Endometrium (tissue), 2 donors: ENCODE measurements at regions not wholly inside any gene's neighbourhood (a gene's known extent, or its start where the extent isn't known, plus 50 kb on each side); places are given as distances from the start of the nearest gene placed in this dataset.
A peak's percentile ranks its signal among the peaks of the same experiment; 100 is the strongest.
"Not testable (repeated sequence)": the region's sequence is repeated elsewhere in the genome, so short reads cannot be mapped to it uniquely, and the experiment has no call there.

Experiments
- FAIRE-seq: peaks from 2 replicates; lab custom pipeline; 2012; peaks lifted over from hg19 to GRCh38; lab: Jason Lieb, UNC
- donor health status: control.
- donor health status: control.

DNA sequence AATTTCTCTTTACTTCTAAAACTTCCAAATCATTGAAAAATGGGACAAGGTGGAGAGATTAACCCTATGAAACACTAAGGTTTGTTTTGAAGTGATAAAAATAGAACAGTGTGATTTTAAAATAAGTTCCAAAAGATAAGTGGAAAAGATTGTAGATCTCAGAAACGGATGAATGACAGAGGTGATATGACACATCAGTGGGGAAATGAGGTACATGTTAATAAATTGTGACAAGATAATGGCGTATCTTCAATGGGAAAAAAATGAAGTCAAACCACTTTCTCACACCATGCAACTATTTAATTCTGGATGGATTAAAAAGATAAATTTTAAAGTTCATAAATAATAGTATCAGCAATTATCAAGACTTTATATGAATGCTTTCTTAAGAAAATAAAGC, 159.7 kb upstream of the VWC2 start:
- no peak for FAIRE-seq

DNA sequence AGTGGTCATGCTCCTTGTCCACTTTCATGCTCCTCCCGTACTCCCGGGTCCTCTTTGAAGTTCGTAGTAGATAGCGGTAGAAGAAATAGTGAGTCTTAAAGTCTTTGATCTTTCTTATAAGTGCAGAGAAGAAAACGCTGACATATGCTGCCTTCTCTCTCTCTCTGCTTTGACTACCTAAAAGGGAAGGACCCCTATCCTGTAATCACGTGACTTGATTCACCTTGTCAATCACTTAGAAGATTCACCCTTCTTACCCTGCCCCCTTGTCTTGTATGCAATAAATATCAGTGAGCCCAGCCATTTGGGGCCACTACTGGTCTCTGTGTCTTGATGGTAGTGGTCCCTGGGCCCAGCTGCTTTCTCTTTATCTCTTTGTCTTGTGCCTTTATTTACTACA, 158.5 kb upstream of the VWC2 start:
- not testable (repeated sequence) for FAIRE-seq

DNA sequence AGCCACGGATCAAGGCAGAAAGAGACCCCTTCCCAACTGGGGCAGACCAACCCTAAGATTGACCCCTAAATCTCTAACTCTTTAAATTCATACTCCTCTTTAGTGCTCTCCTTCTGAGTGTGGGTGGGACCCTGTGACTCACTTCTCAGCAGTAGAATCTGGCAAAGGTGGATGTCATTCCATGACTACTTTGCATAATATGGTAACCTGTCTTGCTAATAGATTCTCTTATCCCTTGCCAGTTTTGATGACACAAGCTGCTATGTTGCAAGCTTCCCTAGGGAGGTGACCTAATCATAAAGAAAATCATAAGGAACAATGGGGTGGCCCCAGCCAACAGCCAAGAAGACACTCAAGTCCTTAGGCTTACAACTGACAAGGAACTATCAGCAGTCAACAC, 155.4 kb upstream of the VWC2 start:
- no peak for FAIRE-seq

DNA sequence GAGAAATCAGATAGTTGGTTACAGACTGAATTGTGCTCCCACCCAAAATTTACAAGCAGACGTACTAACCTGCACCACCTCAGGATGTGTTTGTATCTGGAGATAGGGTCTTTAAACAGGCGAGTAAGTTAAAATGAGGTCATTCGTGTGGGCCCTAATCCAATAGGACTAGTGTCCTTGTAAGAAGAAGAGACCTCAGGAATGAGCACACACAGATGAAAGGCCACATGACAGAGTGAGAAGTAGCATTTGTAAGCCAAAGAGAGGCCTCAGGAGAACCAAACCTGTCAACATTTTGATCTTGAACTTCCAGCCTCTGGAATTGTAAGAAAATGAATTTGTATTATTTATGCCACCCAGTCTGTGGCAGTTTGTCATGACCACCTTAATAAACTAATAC, 149.5 kb upstream of the VWC2 start:
- no peak for FAIRE-seq

DNA sequence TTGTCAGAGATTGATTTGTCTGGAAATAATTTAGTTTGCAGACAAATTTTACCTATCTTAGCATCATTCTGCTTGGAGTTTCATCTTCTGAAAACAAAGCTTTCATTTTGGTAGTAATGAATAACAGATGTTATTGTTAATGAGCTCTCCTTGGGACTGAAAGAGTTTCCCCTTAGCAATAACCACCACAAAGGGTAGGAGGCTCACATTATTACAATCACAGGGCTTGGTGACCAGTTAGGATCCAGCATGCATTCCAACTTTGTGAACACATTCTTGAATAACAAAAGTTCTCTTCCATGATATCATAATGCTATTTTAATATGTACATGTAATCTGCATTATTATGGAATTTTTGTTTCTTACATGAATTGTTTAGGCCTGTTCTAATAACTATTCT, 148.8 kb upstream of the VWC2 start:
- FAIRE-seq: peak; percentile 99

DNA sequence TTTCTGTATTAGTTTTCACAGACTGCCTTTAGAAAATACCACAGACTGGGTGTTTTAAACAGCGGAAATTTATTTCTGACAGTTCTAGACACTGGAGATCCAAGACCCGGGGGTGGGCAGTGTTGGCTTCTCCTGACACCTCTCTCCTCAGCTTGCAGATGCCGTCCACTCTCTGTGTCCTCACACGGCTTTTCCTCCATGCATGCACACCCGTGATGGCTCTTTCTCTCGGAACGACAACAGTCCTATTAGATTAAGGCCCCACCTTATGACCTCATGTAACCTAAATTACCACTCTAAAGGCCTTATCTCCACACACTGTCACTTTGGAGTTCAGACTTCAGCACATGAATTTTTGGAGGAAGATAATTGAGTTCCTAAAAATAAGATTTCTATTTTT, 142.9 kb upstream of the VWC2 start:
- FAIRE-seq: no peak

DNA sequence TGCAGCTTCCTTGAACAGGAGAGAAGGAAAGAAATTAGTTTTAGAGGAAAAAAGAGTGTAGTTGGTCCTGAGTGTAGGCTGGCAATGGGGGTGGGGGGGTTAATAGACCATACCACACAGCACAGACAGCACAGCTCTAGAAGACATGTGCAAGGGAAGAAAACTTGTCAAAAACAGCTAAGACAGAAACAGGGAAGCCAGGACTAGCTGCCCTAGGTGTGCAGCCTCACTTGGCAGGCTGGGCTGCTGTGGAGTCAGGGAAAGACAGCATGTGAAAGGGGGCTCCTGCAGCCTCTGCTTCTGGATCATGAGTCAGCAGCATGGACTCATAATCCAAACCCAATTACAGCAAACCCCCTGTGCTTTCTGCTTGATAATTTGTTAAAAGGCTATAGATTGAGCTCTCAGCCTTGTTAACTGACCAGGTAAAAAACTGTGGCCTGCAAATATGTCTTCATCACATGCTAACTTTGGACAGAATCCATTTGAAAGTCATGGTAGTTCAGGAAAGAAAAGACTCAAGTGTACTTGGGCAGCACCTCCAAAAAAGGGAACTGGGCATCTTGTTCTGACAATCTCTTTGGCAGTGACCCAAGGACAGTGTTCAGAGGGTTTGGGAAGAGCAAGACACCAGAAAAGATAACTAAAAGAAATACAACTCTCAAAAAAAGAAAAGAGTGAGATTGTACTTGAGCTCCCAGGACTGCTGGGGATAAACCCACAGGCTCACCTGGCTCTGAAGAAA, 142.2 kb upstream of the VWC2 start:
- no peak for FAIRE-seq

DNA sequence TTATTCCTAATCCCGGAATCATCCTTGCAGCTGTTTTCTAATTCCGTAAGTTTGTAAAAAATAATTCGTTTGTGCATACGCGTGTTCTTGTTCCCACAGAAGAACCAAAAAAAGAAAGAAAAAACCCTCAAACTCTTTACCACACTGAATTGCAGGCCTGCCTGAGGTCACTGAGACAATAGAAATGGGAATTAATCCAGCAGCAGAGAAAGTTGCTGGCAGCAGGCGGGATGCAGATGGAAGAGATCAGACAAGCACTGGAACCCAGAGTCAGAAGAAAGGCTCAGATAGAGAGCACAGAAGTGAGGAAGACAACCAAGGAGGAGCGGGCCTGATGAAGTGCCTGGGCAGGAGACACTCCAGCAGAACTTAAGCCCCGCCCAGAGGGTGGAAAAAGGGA, 141.5 kb upstream of the VWC2 start:
- FAIRE-seq: no peak

DNA sequence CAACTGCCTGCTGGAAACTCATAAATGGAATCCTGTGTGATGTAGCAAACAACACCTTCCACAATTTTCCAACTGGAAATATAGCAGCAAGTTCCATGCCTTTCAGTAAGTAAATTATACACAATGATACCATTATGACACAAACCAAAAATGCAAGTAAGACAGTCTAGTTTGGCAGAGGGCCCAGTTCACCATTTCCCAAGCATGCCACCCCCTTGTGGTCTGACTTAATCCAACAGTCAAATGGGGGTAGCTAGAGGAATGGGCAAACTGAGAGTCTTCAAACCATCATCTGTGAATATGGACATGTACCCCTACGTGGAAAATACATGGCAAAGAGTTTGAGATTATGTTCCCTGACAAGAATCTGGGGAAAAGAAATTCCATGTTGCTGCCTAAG, 137.6 kb upstream of the VWC2 start:
- FAIRE-seq: no peak

DNA sequence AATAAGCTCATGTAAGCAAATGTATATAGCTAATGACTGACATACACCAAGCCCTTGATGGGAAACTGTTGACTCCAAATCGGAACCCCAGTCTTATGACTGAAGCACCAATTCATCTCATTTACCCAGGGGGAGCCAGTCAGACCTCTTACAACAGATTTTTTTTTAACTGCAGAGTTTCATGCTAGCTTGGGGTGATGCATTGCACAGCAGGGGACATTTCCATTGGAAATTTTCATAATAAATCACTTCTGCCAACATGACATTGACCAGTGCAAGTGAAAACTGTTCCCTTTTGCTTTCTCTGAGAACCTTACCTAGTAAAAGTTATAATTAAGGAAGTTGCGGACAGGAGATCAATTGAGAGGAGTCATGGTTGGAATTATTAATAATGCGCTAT, 137.0 kb upstream of the VWC2 start:
- no peak for FAIRE-seq

DNA sequence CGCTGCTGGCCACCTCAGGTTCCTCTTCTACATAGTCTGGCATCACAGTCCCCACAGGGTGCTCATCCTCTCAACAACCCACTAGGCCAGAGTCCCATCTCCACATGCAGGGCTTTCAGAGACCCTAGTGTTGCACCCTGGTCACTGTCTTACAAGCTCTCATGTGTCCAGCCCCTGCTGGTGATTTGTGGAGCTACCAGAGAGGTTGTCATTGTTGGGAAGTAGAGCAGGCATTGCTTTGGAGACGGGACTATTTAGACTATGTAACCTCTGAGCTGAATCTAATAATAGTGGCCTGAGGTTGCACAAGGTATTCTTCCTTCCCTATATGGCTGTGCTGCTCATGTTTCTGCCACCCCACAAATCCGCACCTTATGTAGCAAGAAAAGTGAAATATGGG, 135.3 kb upstream of the VWC2 start:
- no peak for FAIRE-seq

DNA sequence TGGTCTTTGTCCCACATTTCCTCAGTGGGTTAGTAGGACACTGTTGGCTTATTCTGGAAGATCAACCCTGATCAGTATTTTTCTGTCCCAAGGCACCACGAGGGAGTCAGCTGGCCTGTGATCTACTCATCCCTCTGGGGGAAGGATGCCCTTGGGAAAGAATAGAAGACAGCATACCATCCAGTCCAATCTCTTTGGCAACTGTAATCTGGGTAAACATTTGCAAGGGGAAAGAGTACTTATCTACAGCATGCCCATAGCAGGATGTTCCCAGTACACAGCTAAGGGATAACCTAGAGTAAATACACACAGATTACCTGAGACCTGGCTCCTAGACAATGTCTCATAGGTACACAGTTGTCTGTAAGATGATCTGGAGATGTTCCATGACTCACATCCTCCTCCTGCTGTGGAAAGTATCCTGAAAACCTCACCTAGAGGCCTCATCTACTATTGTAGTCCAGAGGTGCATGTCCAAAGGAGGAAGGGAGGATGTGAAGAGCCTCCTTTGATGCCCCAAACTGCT, 134.3 kb upstream of the VWC2 start:
- no peak for FAIRE-seq

DNA sequence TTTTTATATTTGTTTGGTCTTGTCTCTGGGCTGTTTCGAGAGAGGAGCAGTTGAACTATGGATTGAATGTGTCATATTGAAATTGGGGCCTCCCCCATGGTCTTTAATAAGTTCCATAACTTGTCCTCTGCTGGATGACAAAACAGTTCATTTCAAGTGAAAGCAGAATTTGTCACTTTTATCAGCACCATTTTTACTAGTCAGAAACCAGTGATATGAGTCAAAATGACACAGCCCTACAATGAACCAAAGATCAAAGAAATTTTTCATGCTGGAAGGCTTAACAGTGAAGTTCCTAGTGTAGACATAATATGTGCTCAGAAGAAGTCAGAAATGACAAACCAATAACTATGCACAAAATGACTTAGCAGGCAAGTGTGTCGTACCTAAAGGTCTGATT, 133.6 kb upstream of the VWC2 start:
- no peak for FAIRE-seq

DNA sequence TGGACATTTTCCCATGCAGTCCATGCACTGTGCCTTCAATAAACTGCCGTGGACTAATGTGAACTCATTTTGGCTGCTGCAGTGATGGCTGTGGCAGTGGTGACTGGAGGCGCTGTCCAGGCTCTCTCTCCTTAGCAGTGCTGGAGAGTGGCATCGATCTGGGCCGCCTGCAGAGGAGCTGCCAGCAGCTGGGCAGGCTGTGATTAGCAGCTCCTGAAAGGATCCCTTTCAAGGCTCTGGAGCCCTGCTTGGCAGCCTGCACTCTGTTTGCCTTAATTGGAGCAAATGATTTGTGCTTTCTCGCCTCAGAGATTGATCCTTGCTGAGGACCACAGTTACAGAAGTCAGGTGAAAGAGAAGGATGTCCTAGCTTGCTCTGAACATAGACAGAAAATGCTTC, 130.1 kb upstream of the VWC2 start:
- no peak for FAIRE-seq

DNA sequence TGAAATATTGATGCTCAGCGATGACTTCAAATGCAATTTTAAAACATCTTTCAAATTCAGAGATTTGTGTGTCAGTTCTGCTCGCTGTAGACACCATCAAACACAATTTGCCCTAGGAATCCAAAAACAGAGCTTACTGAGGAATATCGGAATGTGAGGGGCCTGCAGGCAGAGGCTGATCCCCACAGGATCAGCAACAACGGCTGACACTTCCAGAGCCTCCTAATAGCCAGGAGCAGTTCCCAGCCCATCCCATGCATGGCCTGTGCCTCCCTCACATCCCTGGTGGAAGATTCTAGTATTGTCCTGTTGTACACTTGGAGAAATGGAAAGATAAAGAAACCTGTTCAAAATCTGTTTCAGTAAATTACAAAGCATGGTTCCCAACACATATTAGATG, 129.7 kb upstream of the VWC2 start:
- FAIRE-seq: no peak

DNA sequence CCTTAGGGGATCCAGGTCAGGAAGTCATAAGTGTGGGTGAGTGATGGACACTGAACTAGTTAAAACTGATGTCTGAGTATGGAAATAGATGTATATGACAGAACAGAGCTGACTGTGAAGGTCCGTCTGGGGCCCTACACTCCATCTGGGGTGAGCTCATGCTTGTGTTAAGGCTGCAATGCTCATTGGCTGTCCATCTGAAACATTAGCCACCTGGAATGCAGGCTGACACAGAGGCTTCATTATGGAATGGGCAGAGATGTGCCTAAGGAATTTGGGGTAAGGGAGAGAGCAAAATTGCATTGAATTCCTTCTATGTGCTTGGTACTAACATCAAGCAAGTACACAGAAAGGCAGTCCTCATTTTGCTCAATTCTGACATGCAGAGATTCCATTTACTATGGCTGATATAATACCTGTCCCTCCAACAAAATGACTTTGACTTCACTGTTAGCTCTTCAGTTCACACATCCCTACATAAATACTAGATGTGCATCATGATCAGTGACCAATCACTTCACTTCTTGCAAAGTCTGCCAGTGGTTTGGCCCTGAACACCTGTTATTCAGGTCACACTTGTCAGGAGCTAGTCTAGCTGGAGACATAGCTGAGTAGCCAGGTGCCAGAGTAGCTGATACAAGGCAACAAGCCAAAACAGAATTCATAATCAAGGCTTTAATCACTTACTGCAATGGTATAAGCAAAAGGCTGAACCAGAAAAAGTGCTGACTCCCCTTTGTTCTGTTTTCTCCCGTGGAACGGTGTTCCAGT, 128.9 kb upstream of the VWC2 start:
- no peak for FAIRE-seq

DNA sequence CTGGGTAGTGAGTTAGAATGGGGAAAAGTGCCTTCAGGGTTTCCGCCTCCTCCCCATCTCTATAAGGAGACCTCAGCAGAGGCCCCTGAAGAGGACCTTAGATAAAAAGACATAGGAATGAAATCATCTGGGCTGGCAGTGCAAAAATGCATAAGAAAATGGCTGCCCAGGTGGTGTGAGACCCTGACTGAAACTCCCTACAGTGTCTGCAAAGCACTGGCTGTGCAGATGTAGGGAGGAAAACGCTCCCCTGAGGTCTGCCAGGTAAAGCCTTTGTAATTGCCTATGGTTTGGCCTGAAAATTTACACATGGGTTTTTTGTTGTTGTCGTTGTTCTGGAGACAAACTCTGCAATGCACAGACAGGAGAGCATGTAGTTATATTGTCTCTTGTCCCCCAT, 128.1 kb upstream of the VWC2 start:
- no peak for FAIRE-seq

DNA sequence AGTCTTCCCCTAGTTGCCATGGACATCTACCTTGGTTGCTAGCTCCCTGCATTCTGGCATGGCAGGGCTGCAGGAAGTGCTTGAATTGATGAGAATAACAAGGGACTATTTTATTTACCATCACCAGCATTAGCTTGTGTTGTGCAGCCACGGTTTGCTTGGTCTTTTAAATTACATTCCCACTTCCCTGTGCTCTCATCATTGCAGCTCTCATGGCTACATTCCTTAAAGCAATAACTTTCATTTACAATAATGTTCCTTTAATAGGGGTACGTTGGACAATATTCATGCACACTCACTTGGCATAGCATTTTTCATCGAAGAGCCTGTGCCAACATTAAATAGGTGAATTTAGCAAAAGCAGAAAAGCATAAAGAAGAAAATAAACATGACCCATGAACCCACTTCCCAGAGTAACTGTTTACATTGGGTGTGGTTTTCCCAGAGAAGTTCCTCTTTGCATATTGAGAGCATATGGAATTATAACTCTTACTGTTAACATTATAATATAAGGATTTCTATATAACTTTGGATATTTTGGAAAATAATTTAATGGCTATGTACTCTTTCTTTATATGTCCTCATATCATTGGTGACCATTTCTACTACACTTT, 113.2 kb upstream of the VWC2 start:
- FAIRE-seq: no peak

DNA sequence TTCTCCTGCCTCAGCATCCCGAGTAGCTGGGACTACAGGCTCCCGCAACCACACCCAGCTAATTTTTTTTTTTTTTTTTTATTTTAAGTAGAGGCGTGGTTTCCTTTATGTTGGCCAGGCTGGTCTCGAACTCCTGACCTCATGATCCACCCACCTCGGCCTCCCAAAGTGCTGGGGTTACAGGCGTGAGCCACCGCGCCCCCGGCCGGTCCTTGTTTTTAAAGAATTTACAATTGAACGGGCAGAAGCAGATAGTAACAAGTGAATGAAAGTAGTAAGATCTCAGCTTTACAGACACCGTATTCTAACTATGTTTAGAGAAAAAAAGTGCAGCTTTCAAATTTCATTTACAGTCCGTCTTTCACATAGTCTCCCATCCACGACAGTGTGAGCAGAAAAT, 112.5 kb upstream of the VWC2 start:
- FAIRE-seq: no peak

DNA sequence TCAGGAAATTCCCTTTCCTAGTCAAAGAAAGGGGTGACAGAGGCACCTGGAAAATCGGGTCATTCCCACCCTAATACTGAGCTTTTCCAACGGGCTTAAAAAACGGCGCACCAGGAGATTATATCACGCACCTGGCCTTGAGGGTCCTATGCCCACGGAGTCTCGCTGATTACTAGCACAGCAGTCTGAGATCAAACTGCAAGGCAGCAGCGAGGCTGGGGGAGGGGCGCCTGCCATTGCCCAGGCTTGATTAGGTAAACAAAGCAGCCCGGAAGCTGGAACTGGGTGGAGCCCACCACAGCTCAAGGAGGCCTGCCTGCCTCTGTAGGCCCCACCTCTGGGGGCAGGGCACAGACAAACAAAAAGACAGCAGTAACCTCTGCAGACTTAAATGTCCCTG, 107.5 kb upstream of the VWC2 start:
- FAIRE-seq: not testable (repeated sequence)

DNA sequence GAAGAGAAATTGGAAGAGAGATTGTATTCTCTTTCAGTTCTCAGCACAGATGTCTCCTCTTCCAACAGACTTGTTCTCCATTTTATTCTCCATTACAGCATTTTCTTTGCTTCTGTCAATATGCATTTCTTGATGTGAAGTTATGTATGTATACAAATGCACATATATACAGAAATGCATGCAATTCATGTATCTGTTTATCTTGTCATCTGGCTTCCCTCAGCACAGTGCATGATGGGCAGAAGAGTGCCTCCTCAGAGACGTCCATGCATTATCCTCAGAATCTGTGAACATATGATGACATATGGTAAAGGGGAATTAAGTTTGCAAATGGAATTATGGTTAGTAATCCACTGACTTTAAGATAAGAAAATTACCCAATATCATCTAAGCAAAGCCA, 106.7 kb upstream of the VWC2 start:
- FAIRE-seq: no peak

DNA sequence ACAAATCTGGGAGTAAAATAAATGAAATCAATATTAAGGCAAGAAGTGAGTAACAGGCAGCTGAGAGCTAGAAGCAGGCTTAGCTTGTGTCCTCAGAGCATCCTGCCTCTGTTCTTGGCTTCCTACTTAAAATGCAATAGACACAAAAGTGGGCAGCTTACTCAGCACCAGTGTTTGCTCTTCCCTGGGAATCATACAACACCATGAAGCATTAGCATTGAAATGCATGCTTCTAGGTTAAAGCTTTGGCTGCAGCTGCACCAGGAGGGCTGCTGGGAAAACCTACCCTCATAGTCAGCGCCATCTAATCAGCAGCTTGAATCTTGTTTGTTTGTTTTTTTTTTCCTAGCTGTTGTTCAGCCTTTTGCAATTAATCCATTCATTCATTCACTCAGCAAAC, 104.2 kb upstream of the VWC2 start:
- no peak for FAIRE-seq

DNA sequence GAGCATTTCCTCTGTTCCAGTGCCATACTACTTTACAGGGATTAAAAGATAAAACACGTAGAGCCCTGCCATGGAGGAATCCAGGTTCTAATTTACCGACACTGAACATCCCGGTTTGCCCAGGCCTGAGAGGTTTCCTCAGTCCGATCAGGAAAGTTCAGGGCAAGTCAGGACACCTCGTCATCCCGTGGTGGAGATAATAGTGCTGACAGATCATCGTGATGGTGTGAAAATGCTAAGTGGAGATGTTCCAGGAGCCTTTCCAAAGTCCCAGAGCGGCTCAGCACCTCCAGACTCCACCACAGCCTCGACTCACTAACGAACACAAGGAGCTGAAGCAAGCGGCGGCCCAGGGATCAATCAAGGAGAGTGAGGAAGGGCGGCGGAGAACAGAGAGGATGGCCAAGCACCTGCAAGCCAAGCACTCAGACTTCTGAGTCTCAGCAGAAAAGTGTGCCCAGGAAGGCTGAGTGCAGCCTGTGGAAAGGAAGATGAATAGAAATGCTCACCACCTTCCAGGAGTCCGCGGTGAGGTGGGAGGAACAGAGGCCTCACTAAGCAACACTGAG, 103.7 kb upstream of the VWC2 start:
- FAIRE-seq: no peak
